ENCODE measurements at regions not wholly inside any gene's neighbourhood (a gene's known extent, or its start where the extent isn't known, plus 50 kb on each side); places are given as distances from the start of the nearest gene placed in this dataset.
"Not testable (repeated sequence)": the region's sequence is repeated elsewhere in the genome, so short reads cannot be mapped to it uniquely, and the experiment has no call there.

GRCh38 chr16:88152879-88153278 lies 201.6 kb downstream of the BANP start:
- H3K4me3 ChIP-seq (ENCODE audit: low read depth, low read length, poor library complexity, severe bottlenecking); H3K36me3 ChIP-seq (ENCODE audit: insufficient read depth, low read length); H3K27ac ChIP-seq (ENCODE audit: low read depth, low read length, poor library complexity, severe bottlenecking); DNase-seq (ENCODE audit: low spot score); H3K9me3 ChIP-seq (ENCODE audit: low read length); H2AFZ ChIP-seq (ENCODE audit: low read length); intact Hi-C loops (cut with micrococcal nuclease; ENCODE audit: unreplicated experiment); CTCF ChIA-PET (ENCODE audit: unreplicated experiment); H3K9me2 ChIP-seq (ENCODE audit: insufficient read depth, low read length); H3K4me1 ChIP-seq (ENCODE audit: insufficient read depth, low read length, poor library complexity, severe bottlenecking); POLR2A ChIA-PET; H3K79me2 ChIP-seq (ENCODE audit: insufficient read depth, low read depth, low read length); H3K4me2 ChIP-seq (ENCODE audit: low read length); BruUV-seq (replicated peaks); H4K20me1 ChIP-seq (ENCODE audit: insufficient read depth, low read length): not testable (repeated sequence)

- H3K9me2 ChIP-seq (ENCODE audit: insufficient read depth, low read length); H3K36me3 ChIP-seq (ENCODE audit: insufficient read depth, low read length); H2AFZ ChIP-seq (ENCODE audit: low read length); H3K4me3 ChIP-seq (ENCODE audit: low read depth, low read length, poor library complexity, severe bottlenecking); BruUV-seq (replicated peaks); H3K9me3 ChIP-seq (ENCODE audit: low read length); H3K4me1 ChIP-seq (ENCODE audit: insufficient read depth, low read length, poor library complexity, severe bottlenecking); H3K27ac ChIP-seq (ENCODE audit: low read depth, low read length, poor library complexity, severe bottlenecking); DNase-seq (ENCODE audit: low spot score); H3K79me2 ChIP-seq (ENCODE audit: insufficient read depth, low read depth, low read length); CTCF ChIA-PET (ENCODE audit: unreplicated experiment); intact Hi-C loops (cut with micrococcal nuclease; ENCODE audit: unreplicated experiment); H4K20me1 ChIP-seq (ENCODE audit: insufficient read depth, low read length); POLR2A ChIA-PET; H3K4me2 ChIP-seq (ENCODE audit: low read length): not testable (repeated sequence)
These were observed 202.3 kb downstream of the BANP start for GRCh38 chr16:88153516-88153915.

GRCh38 chr16:88154886-88155285 lies 203.7 kb downstream of the BANP start:
- H3K4me3 ChIP-seq (ENCODE audit: low read depth, low read length, poor library complexity, severe bottlenecking); H3K36me3 ChIP-seq (ENCODE audit: insufficient read depth, low read length); H3K4me2 ChIP-seq (ENCODE audit: low read length); H3K9me2 ChIP-seq (ENCODE audit: insufficient read depth, low read length); H3K9me3 ChIP-seq (ENCODE audit: low read length); H3K79me2 ChIP-seq (ENCODE audit: insufficient read depth, low read depth, low read length); BruUV-seq (replicated peaks); H2AFZ ChIP-seq (ENCODE audit: low read length); H3K4me1 ChIP-seq (ENCODE audit: insufficient read depth, low read length, poor library complexity, severe bottlenecking); POLR2A ChIA-PET; DNase-seq (ENCODE audit: low spot score); CTCF ChIA-PET (ENCODE audit: unreplicated experiment); H4K20me1 ChIP-seq (ENCODE audit: insufficient read depth, low read length); H3K27ac ChIP-seq (ENCODE audit: low read depth, low read length, poor library complexity, severe bottlenecking); intact Hi-C loops (cut with micrococcal nuclease; ENCODE audit: unreplicated experiment): not testable (repeated sequence)

- POLR2A ChIA-PET; DNase-seq (ENCODE audit: low spot score); H4K20me1 ChIP-seq (ENCODE audit: insufficient read depth, low read length); CTCF ChIA-PET (ENCODE audit: unreplicated experiment); BruUV-seq (replicated peaks); intact Hi-C loops (cut with micrococcal nuclease; ENCODE audit: unreplicated experiment); H3K4me3 ChIP-seq (ENCODE audit: low read depth, low read length, poor library complexity, severe bottlenecking); H3K79me2 ChIP-seq (ENCODE audit: insufficient read depth, low read depth, low read length); H3K4me1 ChIP-seq (ENCODE audit: insufficient read depth, low read length, poor library complexity, severe bottlenecking); H3K27ac ChIP-seq (ENCODE audit: low read depth, low read length, poor library complexity, severe bottlenecking); H3K36me3 ChIP-seq (ENCODE audit: insufficient read depth, low read length); H3K9me3 ChIP-seq (ENCODE audit: low read length); H3K9me2 ChIP-seq (ENCODE audit: insufficient read depth, low read length); H2AFZ ChIP-seq (ENCODE audit: low read length); H3K4me2 ChIP-seq (ENCODE audit: low read length): not testable (repeated sequence)
These were observed 204.4 kb downstream of the BANP start for GRCh38 chr16:88155681-88156080.

GRCh38 chr16:88156640-88157283 lies 205.5 kb downstream of the BANP start:
- POLR2A ChIA-PET; H3K9me2 ChIP-seq (ENCODE audit: insufficient read depth, low read length); BruUV-seq (replicated peaks); H3K4me1 ChIP-seq (ENCODE audit: insufficient read depth, low read length, poor library complexity, severe bottlenecking); DNase-seq (ENCODE audit: low spot score); H2AFZ ChIP-seq (ENCODE audit: low read length); H4K20me1 ChIP-seq (ENCODE audit: insufficient read depth, low read length); H3K27ac ChIP-seq (ENCODE audit: low read depth, low read length, poor library complexity, severe bottlenecking); CTCF ChIA-PET (ENCODE audit: unreplicated experiment); H3K9me3 ChIP-seq (ENCODE audit: low read length); intact Hi-C loops (cut with micrococcal nuclease; ENCODE audit: unreplicated experiment); H3K4me2 ChIP-seq (ENCODE audit: low read length); H3K79me2 ChIP-seq (ENCODE audit: insufficient read depth, low read depth, low read length); H3K4me3 ChIP-seq (ENCODE audit: low read depth, low read length, poor library complexity, severe bottlenecking); H3K36me3 ChIP-seq (ENCODE audit: insufficient read depth, low read length): not testable (repeated sequence)

GRCh38 chr16:88157686-88158085 lies 206.5 kb downstream of the BANP start:
- H3K4me1 ChIP-seq (ENCODE audit: insufficient read depth, low read length, poor library complexity, severe bottlenecking); H3K9me2 ChIP-seq (ENCODE audit: insufficient read depth, low read length); DNase-seq (ENCODE audit: low spot score); POLR2A ChIA-PET; H3K4me2 ChIP-seq (ENCODE audit: low read length); H3K79me2 ChIP-seq (ENCODE audit: insufficient read depth, low read depth, low read length); H2AFZ ChIP-seq (ENCODE audit: low read length); H3K4me3 ChIP-seq (ENCODE audit: low read depth, low read length, poor library complexity, severe bottlenecking); BruUV-seq (replicated peaks); intact Hi-C loops (cut with micrococcal nuclease; ENCODE audit: unreplicated experiment); H3K27ac ChIP-seq (ENCODE audit: low read depth, low read length, poor library complexity, severe bottlenecking); H4K20me1 ChIP-seq (ENCODE audit: insufficient read depth, low read length); H3K36me3 ChIP-seq (ENCODE audit: insufficient read depth, low read length); CTCF ChIA-PET (ENCODE audit: unreplicated experiment); H3K9me3 ChIP-seq (ENCODE audit: low read length): not testable (repeated sequence)

Data from OCI-LY7 (cell line).